ENCODE measurements at regions not wholly inside any gene's neighbourhood (a gene's known extent, or its start where the extent isn't known, plus 50 kb on each side); places are given as distances from the start of the nearest gene placed in this dataset.

DNA sequence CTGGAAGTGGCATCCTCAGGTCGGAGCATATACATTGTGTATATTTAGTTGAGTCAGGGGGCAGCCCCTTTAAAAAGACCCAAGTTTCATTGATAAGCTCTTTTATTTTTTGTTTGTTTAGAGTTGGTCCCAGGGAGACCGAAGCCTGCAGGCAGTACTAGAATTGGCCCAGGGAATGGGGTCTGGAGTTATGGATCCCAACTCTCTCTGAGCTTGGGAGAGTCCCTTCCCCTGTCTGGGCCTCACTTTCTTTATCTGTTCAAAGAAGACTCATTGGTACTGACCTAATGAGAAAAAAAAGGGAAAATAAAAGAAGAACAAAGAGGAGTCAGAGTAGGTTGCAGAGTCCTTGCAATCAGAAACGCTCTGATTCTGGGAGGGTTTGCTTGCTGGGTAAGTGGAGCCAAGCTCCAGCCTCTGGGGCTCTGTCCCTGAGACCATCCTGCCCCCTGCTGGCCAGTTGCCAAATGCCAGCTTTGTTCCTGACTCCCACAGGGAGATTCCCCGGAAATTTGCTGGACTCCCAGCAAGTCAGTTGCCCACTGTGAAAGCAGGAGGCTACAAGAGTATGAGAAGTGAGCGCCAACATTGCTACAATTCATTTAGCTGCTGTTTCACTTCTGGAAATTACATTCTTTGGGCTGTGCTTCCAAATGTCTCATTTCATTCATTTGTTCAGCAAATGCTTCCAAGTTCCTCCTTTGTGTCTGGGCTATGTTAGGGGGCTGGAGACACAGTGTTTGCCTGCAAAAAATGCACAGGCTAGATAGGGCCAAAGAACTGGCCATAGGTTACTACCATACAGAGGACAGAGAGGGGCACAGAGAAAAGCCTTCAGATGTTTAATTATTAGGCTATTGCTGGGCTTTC lies 156.2 kb downstream of the MELK start:
- Histone ChIP-seq H3K27me3 (ENCODE audit: insufficient read depth) (no peaks in the 10 kb centered on the region), H3K79me2 (replicated peaks; ENCODE audit: insufficient read depth) (no peaks in the 10 kb centered on the region), H3K9me2 (ENCODE audit: insufficient read depth) (no peaks in the 10 kb centered on the region), H2AFZ (peak overlapping the region; percentile 94), H3K4me3 (no peak overlapping the region), H3K4me1 (ENCODE audit: insufficient read depth) (no peaks in the 10 kb centered on the region; the same call in 1 of the 2 replicates), H3K4me2 (no peak overlapping the region), H3K36me3 (ENCODE audit: insufficient read depth) (no peaks in the 10 kb centered on the region), H3K27ac (ENCODE audit: low read depth) (no peak overlapping the region), H4K20me1 (replicated peaks; ENCODE audit: insufficient read depth) (no peaks in the 10 kb centered on the region), H3F3A (replicated peaks; ENCODE audit: low read depth) (no peaks in the 10 kb centered on the region)
- Mint-ChIP-seq H3K27ac (no peak overlapping the region), H3K36me3 (ENCODE audit: low read depth) (no peaks in the 10 kb centered on the region), H3K27me3 (ENCODE audit: insufficient read depth, low read depth, poor library complexity) (peaks cover 6% of the 10 kb centered on the region), H3K4me1 (peaks cover 17% of the 10 kb centered on the region), H3K4me3 (no peak overlapping the region), H3K9me3 (no peaks in the 10 kb centered on the region)
- ATAC-seq = peak; percentile 85
- TF ChIP-seq CTCF (conservative IDR thresholded peaks at IDR 0.05; ENCODE audit: low read depth in 2 of 2) (peak; percentile 93 to 98), ZNF331 (CRISPR knock-in tag; IDR thresholded peaks at IDR 0.05; ENCODE audit: low read depth) (no peak)
- peak; percentile 96 for DNase-seq (ENCODE audit: low spot score)

GRCh38 chr9:36729906-36730305 lies 157.2 kb downstream of the MELK start:
- ATAC-seq (no peak), DNase-seq (ENCODE audit: low spot score) (no peak)
- H2AFZ ChIP-seq = no peak overlapping the region
- Mint-ChIP-seq H3K4me3 (no peak overlapping the region), H3K4me1 (peaks cover 17% of the 10 kb centered on the region), H3K27ac (no peak overlapping the region), H3K27me3 (ENCODE audit: insufficient read depth, low read depth, poor library complexity) (peaks cover 4% of the 10 kb centered on the region), H3K9me3 (no peaks in the 10 kb centered on the region), H3K36me3 (ENCODE audit: low read depth) (no peaks in the 10 kb centered on the region)
- no peaks in the 10 kb centered on the region; the same call in 1 of the 2 replicates for H3K4me1 ChIP-seq (ENCODE audit: insufficient read depth)
- H4K20me1 ChIP-seq (replicated peaks; ENCODE audit: insufficient read depth) = no peaks in the 10 kb centered on the region
- H3K27ac ChIP-seq (ENCODE audit: low read depth) = no peak overlapping the region
- no peaks in the 10 kb centered on the region for H3F3A ChIP-seq (replicated peaks; ENCODE audit: low read depth)
- H3K9me2 ChIP-seq (ENCODE audit: insufficient read depth) = no peaks in the 10 kb centered on the region
- no peaks in the 10 kb centered on the region for H3K79me2 ChIP-seq (replicated peaks; ENCODE audit: insufficient read depth)
- no peak overlapping the region for H3K4me2 ChIP-seq
- H3K27me3 ChIP-seq (ENCODE audit: insufficient read depth) = no peaks in the 10 kb centered on the region
- H3K4me3 ChIP-seq = no peak overlapping the region
- no peaks in the 10 kb centered on the region for H3K36me3 ChIP-seq (ENCODE audit: insufficient read depth)
- no peak for TF ChIP-seq EZH2 (IDR thresholded peaks at IDR 0.05; ENCODE audit: low read depth, unreplicated experiment)
- TF ChIP-seq JUNB (IDR thresholded peaks at IDR 0.05; ENCODE audit: unreplicated experiment) = no peak
- TF ChIP-seq CREB1 (CRISPR knock-in tag; IDR thresholded peaks at IDR 0.05; ENCODE audit: low read depth) = no peak
- TF ChIP-seq ZNF114 (CRISPR knock-in tag; IDR thresholded peaks at IDR 0.05) = no peak
- TF ChIP-seq ZNF331 (CRISPR knock-in tag; IDR thresholded peaks at IDR 0.05; ENCODE audit: low read depth) = no peak
- no peak for TF ChIP-seq EZH2phosphoT487 (IDR thresholded peaks at IDR 0.05; ENCODE audit: unreplicated experiment)
- TF ChIP-seq, protein P1, sequence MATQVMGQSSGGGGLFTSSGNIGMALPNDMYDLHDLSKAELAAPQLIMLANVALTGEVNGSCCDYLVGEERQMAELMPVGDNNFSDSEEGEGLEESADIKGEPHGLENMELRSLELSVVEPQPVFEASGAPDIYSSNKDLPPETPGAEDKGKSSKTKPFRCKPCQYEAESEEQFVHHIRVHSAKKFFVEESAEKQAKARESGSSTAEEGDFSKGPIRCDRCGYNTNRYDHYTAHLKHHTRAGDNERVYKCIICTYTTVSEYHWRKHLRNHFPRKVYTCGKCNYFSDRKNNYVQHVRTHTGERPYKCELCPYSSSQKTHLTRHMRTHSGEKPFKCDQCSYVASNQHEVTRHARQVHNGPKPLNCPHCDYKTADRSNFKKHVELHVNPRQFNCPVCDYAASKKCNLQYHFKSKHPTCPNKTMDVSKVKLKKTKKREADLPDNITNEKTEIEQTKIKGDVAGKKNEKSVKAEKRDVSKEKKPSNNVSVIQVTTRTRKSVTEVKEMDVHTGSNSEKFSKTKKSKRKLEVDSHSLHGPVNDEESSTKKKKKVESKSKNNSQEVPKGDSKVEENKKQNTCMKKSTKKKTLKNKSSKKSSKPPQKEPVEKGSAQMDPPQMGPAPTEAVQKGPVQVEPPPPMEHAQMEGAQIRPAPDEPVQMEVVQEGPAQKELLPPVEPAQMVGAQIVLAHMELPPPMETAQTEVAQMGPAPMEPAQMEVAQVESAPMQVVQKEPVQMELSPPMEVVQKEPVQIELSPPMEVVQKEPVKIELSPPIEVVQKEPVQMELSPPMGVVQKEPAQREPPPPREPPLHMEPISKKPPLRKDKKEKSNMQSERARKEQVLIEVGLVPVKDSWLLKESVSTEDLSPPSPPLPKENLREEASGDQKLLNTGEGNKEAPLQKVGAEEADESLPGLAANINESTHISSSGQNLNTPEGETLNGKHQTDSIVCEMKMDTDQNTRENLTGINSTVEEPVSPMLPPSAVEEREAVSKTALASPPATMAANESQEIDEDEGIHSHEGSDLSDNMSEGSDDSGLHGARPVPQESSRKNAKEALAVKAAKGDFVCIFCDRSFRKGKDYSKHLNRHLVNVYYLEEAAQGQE (IDR thresholded peaks at IDR 0.05; ENCODE audit: unreplicated experiment) = no peak
- TF ChIP-seq, protein P2, sequence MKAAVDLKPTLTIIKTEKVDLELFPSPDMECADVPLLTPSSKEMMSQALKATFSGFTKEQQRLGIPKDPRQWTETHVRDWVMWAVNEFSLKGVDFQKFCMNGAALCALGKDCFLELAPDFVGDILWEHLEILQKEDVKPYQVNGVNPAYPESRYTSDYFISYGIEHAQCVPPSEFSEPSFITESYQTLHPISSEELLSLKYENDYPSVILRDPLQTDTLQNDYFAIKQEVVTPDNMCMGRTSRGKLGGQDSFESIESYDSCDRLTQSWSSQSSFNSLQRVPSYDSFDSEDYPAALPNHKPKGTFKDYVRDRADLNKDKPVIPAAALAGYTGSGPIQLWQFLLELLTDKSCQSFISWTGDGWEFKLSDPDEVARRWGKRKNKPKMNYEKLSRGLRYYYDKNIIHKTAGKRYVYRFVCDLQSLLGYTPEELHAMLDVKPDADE (IDR thresholded peaks at IDR 0.05) = no peak

Measured in GM23338 (cell line).